HG03159 (cell line): ENCODE measurements at regions not wholly inside any gene's neighbourhood (a gene's known extent, or its start where the extent isn't known, plus 50 kb on each side); places are given as distances from the start of the nearest gene placed in this dataset.

Experiments
- ATAC-seq: cut with Tn5 transposase; IDR thresholded peaks from one replicate; pipeline ENCODE4 v1.9.1; 2021; ENCODE audit warnings: mild to moderate bottlenecking, moderate library complexity; ENCODE audit not compliant: unreplicated experiment

GRCh38 chr22:25508761-25509321 is 55.6 kb upstream of the GRK3 start:
- no peak for ATAC-seq

DNA sequence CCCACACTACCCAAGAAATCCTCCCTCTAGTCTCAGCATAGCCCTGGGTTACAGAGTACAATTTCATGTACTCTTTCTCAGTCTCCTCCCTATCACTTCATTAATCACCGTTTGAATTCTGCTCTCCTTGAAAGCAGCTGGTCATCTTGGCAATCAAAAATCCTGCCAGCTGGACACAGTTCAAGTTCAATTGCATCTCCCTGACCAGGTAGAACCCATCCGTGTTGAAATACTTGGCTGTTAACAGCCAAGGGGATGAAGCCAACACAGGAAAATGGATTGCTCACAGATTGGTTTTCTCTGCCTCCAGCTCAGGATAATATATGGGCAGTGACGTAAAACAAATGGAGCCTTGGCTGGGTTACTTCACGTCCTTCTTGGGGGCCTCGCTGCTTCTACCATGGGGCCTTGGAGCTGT is 55.1 kb upstream of the GRK3 start:
- no peak for ATAC-seq

GRCh38 chr22:25510876-25511275 is 53.6 kb upstream of the GRK3 start:
- ATAC-seq: no peak

DNA sequence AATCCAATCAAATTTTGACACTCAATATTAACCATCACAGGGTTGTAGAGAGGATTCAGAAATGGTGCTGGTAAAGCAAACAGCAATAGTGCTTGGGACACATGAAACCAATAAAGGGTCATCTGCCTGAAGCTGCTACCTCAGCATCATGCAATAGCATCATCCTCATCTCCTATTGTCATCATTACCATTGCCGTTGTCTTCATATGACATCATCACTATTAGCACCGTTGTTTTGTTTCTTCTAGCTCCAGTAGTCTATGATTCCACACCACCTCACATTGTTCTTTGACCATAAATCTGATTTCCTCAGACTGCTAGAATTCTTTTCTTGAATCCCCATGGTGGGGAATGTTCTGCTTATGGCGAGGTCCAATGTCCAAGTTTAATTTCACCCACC is 52.8 kb upstream of the GRK3 start:
- no peak for ATAC-seq

- ATAC-seq: no peak
These were observed 49.9 kb upstream of the GRK3 start for GRCh38 chr22:25514436-25515180.
